WTC11 (cell line): ENCODE measurements at regions not wholly inside any gene's neighbourhood (a gene's known extent, or its start where the extent isn't known, plus 50 kb on each side); places are given as distances from the start of the nearest gene placed in this dataset.

Source experiments
- ATAC-seq: fragments of 200-7000 bp; cut with Tn5 transposase; 2 replicates; pipeline ENCODE4 v1.10.0; 2021; ENCODE audit warnings: mild to moderate bottlenecking, moderate library complexity
- CTCF ChIA-PET: fragments of 300-600 bp; sonication (Branson Sonifier 250); formaldehyde crosslinking; loops from one replicate; lab custom pipeline; 2021; ENCODE audit warnings: antibody characterized with exemption; lab: Charles Lee
- POLR2A ChIA-PET: fragments of 350-600 bp; sonication (Branson Sonifier 250); formaldehyde crosslinking; loops from one replicate; lab custom pipeline; 2021; ENCODE audit warnings: antibody characterized with exemption; lab: Charles Lee
- DNase-seq: peaks from one replicate; pipeline ENCODE4 v3.0.0; 2021; ENCODE audit warnings: low spot score
- H3K27ac Mint-ChIP-seq: 2 replicates; pipeline ENCODE4 v1.8.0; 2021; ENCODE audit warnings: mixed read lengths
- H3K27me3 Mint-ChIP-seq: 2 replicates; pipeline ENCODE4 v1.8.0; 2021; ENCODE audit warnings: low read depth, mild to moderate bottlenecking, moderate library complexity, mixed read lengths
- H3K36me3 Mint-ChIP-seq: 2 replicates; pipeline ENCODE4 v1.8.0; 2021; ENCODE audit warnings: mixed read lengths
- H3K4me1 Mint-ChIP-seq: 2 replicates; pipeline ENCODE4 v1.8.0; 2022; ENCODE audit warnings: mixed read lengths
- H3K4me3 Mint-ChIP-seq: 2 replicates; pipeline ENCODE4 v1.8.0; 2021; ENCODE audit warnings: mild to moderate bottlenecking, moderate library complexity, mixed read lengths
- H3K9me3 Mint-ChIP-seq: 2 replicates; pipeline ENCODE4 v1.8.0; 2021; ENCODE audit warnings: mixed read lengths
- CTCF ChIP-seq: fragments of 200-600 bp; IDR thresholded peaks from 2 replicates; pipeline ENCODE4 v1.8.0; 2022; ENCODE audit warnings: antibody characterized with exemption
- E2F1 ChIP-seq: sonication (generic); formaldehyde crosslinking; IDR thresholded peaks from 2 replicates; pipeline ENCODE4 v1.8.0; 2022; ENCODE audit warnings: mild to moderate bottlenecking, missing genetic modification reagents
- E2F5 ChIP-seq: sonication (generic); formaldehyde crosslinking; IDR thresholded peaks from 2 replicates; pipeline ENCODE4 v1.8.1; 2022; ENCODE audit warnings: mild to moderate bottlenecking, moderate library complexity, missing genetic modification reagents
- EMX1 ChIP-seq: fragments of 250-450 bp; sonication (Bioruptor Pico); IDR thresholded peaks from 2 replicates; pipeline ENCODE4 v1.8.0; 2021; ENCODE audit warnings: mild to moderate bottlenecking
- FOXP1 ChIP-seq: sonication (generic); formaldehyde crosslinking; IDR thresholded peaks from 2 replicates; pipeline ENCODE4 v1.8.0; 2022; ENCODE audit warnings: missing genetic modification reagents, mild to moderate bottlenecking, moderate library complexity, borderline replicate concordance
- GABPB1 ChIP-seq: sonication (generic); formaldehyde crosslinking; IDR thresholded peaks from 2 replicates; pipeline ENCODE4 v1.8.1; 2023; ENCODE audit warnings: mild to moderate bottlenecking, missing genetic modification reagents
- HMGA2 ChIP-seq: fragments of 250-450 bp; sonication (Bioruptor Pico); IDR thresholded peaks from 2 replicates; pipeline ENCODE4 v1.4.0; 2021; ENCODE audit warnings: mild to moderate bottlenecking, moderate library complexity
- HMGXB4 ChIP-seq: sonication (generic); formaldehyde crosslinking; IDR thresholded peaks from 2 replicates; pipeline ENCODE4 v1.8.1; 2023; ENCODE audit warnings: mild to moderate bottlenecking, moderate library complexity, missing genetic modification reagents
- MXD4 ChIP-seq: fragments of 250-450 bp; sonication (Bioruptor Pico); IDR thresholded peaks from 2 replicates; pipeline ENCODE4 v1.8.0; 2021; ENCODE audit warnings: mild to moderate bottlenecking, moderate library complexity, borderline replicate concordance
- NFATC4 ChIP-seq: fragments of 250-450 bp; sonication (Bioruptor Pico); IDR thresholded peaks from 2 replicates; pipeline ENCODE4 v1.9.0; 2021; ENCODE audit warnings: mild to moderate bottlenecking
- NFE2L1 ChIP-seq: sonication (generic); formaldehyde crosslinking; IDR thresholded peaks from 2 replicates; pipeline ENCODE4 v1.8.1; 2023; ENCODE audit warnings: missing genetic modification reagents
- NFYB ChIP-seq: sonication (generic); formaldehyde crosslinking; conservative IDR thresholded peaks from 2 replicates; pipeline ENCODE4 v1.8.0; 2022; ENCODE audit warnings: low read depth, missing genetic modification reagents
- NR2C2 ChIP-seq: sonication (generic); formaldehyde crosslinking; IDR thresholded peaks from 2 replicates; pipeline ENCODE4 v1.8.0; 2022; ENCODE audit warnings: mild to moderate bottlenecking, missing genetic modification reagents
- NR3C1 ChIP-seq: sonication (generic); formaldehyde crosslinking; conservative IDR thresholded peaks from 2 replicates; pipeline ENCODE4 v1.8.1; 2023; ENCODE audit warnings: low read depth, mild to moderate bottlenecking, missing genetic modification reagents
- SMAD4 ChIP-seq: sonication (generic); formaldehyde crosslinking; IDR thresholded peaks from 2 replicates; pipeline ENCODE4 v1.8.0; 2022; ENCODE audit warnings: mild to moderate bottlenecking, missing genetic modification reagents
- SP1 ChIP-seq: sonication (generic); formaldehyde crosslinking; conservative IDR thresholded peaks from 2 replicates; pipeline ENCODE4 v1.8.1; 2022; ENCODE audit warnings: missing genetic modification reagents
- ZBTB43 ChIP-seq: sonication (generic); formaldehyde crosslinking; IDR thresholded peaks from 2 replicates; pipeline ENCODE4 v1.8.1; 2023; ENCODE audit warnings: mild to moderate bottlenecking, missing genetic modification reagents
- ZNF121 ChIP-seq: sonication (generic); formaldehyde crosslinking; IDR thresholded peaks from 2 replicates; pipeline ENCODE4 v1.8.0; 2023; ENCODE audit warnings: missing genetic modification reagents
- ZNF317 ChIP-seq: sonication (generic); formaldehyde crosslinking; IDR thresholded peaks from 2 replicates; pipeline ENCODE4 v1.8.1; 2023; ENCODE audit warnings: low read depth, mild to moderate bottlenecking, moderate library complexity, missing genetic modification reagents, borderline replicate concordance
- ZNF416 ChIP-seq: fragments of 250-450 bp; sonication (Bioruptor Pico); IDR thresholded peaks from 2 replicates; pipeline ENCODE4 v1.9.0; 2021; ENCODE audit warnings: mild to moderate bottlenecking, inconsistent platforms
- TF ChIP-seq, protein P1 (sequence below): sonication (generic); formaldehyde crosslinking; IDR thresholded peaks from 2 replicates; pipeline ENCODE4 v1.8.0; 2022; ENCODE audit warnings: mild to moderate bottlenecking, missing genetic modification reagents
- TF ChIP-seq, protein P2 (sequence below): fragments of 250-450 bp; sonication (Bioruptor Pico); IDR thresholded peaks from 2 replicates; pipeline ENCODE4 v1.9.0; 2021; ENCODE audit warnings: mild to moderate bottlenecking
- TF ChIP-seq, protein P3 (sequence below): sonication (generic); formaldehyde crosslinking; IDR thresholded peaks from 2 replicates; pipeline ENCODE4 v1.8.1; 2023; ENCODE audit warnings: mild to moderate bottlenecking, missing genetic modification reagents

DNA sequence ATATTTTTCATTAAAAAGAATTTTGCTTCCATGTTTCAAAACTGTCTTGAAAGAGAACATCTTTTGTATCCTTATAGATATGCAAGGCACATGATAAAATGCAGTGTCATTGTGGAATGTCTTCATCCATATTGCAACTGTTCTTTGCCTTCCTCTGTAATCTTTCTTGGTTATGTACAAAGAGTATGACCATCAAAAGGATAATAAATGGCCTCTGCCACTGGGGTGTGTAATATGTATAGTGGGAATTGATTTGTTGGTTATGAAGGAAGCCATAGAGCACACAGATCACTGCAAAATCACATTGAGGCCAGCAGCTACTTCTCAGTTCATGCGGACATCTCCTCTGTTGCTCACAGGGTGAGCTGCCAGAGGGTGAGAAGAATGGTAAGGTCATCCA, 703.5 kb downstream of the TFAP2A start:
- TF ChIP-seq EMX1 (CRISPR knock-in tag) (no peak), GABPB1 (CRISPR knock-in tag) (no peak), HMGA2 (CRISPR knock-in tag) (no peak), ZNF317 (no peak), FOXP1 (CRISPR knock-in tag) (no peak), ZBTB43 (no peak), NFATC4 (CRISPR knock-in tag) (no peak), ZNF121 (CRISPR knock-in tag) (no peak), SMAD4 (no peak), E2F1 (CRISPR knock-in tag) (no peak)
- TF ChIP-seq, protein P1, sequence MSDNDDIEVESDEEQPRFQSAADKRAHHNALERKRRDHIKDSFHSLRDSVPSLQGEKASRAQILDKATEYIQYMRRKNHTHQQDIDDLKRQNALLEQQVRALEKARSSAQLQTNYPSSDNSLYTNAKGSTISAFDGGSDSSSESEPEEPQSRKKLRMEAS (CRISPR knock-in tag): no peak
- TF ChIP-seq, protein P2, sequence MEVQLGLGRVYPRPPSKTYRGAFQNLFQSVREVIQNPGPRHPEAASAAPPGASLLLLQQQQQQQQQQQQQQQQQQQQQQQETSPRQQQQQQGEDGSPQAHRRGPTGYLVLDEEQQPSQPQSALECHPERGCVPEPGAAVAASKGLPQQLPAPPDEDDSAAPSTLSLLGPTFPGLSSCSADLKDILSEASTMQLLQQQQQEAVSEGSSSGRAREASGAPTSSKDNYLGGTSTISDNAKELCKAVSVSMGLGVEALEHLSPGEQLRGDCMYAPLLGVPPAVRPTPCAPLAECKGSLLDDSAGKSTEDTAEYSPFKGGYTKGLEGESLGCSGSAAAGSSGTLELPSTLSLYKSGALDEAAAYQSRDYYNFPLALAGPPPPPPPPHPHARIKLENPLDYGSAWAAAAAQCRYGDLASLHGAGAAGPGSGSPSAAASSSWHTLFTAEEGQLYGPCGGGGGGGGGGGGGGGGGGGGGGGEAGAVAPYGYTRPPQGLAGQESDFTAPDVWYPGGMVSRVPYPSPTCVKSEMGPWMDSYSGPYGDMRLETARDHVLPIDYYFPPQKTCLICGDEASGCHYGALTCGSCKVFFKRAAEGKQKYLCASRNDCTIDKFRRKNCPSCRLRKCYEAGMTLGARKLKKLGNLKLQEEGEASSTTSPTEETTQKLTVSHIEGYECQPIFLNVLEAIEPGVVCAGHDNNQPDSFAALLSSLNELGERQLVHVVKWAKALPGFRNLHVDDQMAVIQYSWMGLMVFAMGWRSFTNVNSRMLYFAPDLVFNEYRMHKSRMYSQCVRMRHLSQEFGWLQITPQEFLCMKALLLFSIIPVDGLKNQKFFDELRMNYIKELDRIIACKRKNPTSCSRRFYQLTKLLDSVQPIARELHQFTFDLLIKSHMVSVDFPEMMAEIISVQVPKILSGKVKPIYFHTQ (CRISPR knock-in tag): no peak
- POLR2A ChIA-PET: interaction anchor here (0.6 kb wide), 1 partner anchor 227 kb away, joined by 4 read pairs; no protein-coding TSS in a partner anchor

DNA sequence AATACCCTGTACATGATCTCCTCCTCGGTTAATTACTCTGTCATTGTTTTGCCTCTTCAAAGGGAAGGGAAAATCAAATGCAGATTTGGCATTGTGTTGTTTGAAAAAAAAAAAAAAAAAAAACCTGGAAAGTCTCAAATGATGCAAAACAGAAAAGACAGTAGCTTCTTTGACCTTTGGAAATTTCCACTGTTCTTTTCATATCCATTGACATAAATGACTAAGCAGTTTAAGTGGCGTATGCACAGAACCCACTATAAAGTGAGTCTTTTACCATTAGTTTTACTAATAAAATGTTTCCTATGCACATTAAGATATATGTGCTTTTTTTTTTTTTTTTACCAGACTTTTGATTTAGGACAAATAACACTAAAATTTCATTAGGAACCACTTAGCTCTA, 704.3 kb downstream of the TFAP2A start:
- H3K9me3 Mint-ChIP-seq: peaks cover 10% of the 10 kb centered on the region
- no peak overlapping the region for H3K4me3 Mint-ChIP-seq
- DNase-seq (no peak), ATAC-seq (no peak)
- H3K4me1 Mint-ChIP-seq: peaks cover 20% of the 10 kb centered on the region
- H3K27me3 Mint-ChIP-seq: no peaks in the 10 kb centered on the region
- no peak overlapping the region; the same call in 1 of the 2 replicates for H3K27ac Mint-ChIP-seq
- no peaks in the 10 kb centered on the region for H3K36me3 Mint-ChIP-seq
- CTCF ChIA-PET: interaction anchor here (0.6 kb wide), 1 partner anchor 709 kb away, joined by 3 read pairs; no protein-coding TSS in a partner anchor
- POLR2A ChIA-PET: interaction anchor here (0.6 kb wide), 1 partner anchor 228 kb away, joined by 4 read pairs; no protein-coding TSS in a partner anchor
- TF ChIP-seq NFYB (CRISPR knock-in tag): no peak
- TF ChIP-seq, protein P3, sequence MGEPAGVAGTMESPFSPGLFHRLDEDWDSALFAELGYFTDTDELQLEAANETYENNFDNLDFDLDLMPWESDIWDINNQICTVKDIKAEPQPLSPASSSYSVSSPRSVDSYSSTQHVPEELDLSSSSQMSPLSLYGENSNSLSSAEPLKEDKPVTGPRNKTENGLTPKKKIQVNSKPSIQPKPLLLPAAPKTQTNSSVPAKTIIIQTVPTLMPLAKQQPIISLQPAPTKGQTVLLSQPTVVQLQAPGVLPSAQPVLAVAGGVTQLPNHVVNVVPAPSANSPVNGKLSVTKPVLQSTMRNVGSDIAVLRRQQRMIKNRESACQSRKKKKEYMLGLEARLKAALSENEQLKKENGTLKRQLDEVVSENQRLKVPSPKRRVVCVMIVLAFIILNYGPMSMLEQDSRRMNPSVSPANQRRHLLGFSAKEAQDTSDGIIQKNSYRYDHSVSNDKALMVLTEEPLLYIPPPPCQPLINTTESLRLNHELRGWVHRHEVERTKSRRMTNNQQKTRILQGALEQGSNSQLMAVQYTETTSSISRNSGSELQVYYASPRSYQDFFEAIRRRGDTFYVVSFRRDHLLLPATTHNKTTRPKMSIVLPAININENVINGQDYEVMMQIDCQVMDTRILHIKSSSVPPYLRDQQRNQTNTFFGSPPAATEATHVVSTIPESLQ (CRISPR knock-in tag): no peak
- no peak for TF ChIP-seq SP1
- TF ChIP-seq NFE2L1 (CRISPR knock-in tag): no peak
- TF ChIP-seq E2F1 (CRISPR knock-in tag): no peak
- TF ChIP-seq E2F5: no peak
- no peak for TF ChIP-seq FOXP1 (CRISPR knock-in tag)
- TF ChIP-seq NR3C1 (CRISPR knock-in tag): no peak
- TF ChIP-seq CTCF: no peak
- no peak for TF ChIP-seq HMGXB4 (CRISPR knock-in tag)
- TF ChIP-seq ZNF416 (CRISPR knock-in tag): no peak
- TF ChIP-seq NR2C2 (CRISPR knock-in tag): no peak
- no peak for TF ChIP-seq MXD4 (CRISPR knock-in tag)

More for the DNA sequence above, 703.5 kb downstream of the TFAP2A start:
- Mint-ChIP-seq H3K4me1 (peaks cover 20% of the 10 kb centered on the region), H3K36me3 (no peaks in the 10 kb centered on the region), H3K27ac (peak overlapping the region; percentile 64), H3K9me3 (peaks cover 10% of the 10 kb centered on the region), H3K27me3 (no peaks in the 10 kb centered on the region), H3K4me3 (no peak overlapping the region)
- ATAC-seq (no peak), DNase-seq (no peak)
- CTCF ChIA-PET: interaction anchor here (0.6 kb wide), 1 partner anchor 708 kb away, joined by 3 read pairs; no protein-coding TSS in a partner anchor
